Fibroblast of peridontal ligament (primary cell): ENCODE measurements at regions not wholly inside any gene's neighbourhood (a gene's known extent, or its start where the extent isn't known, plus 50 kb on each side); places are given as distances from the start of the nearest gene placed in this dataset.

ENCODE experiments used
- DNase-seq: peaks from one replicate; pipeline ENCODE4 v3.0.0-alpha.2; 2010; ENCODE audit errors: extremely low read depth

GRCh38 chr4:119933606-119934005 is 133.0 kb downstream of the MAD2L1 start:
- DNase-seq: no peak

- DNase-seq: no peak
Measured at GRCh38 chr4:119932277-119932676, 134.4 kb downstream of the MAD2L1 start.

- DNase-seq: no peak
Measured at GRCh38 chr4:119930546-119930945, 136.1 kb downstream of the MAD2L1 start.

- DNase-seq: no peak
Measured at GRCh38 chr4:119921830-119922229, 144.8 kb downstream of the MAD2L1 start.

- no peak for DNase-seq
Measured at GRCh38 chr4:119906277-119906676, 160.4 kb downstream of the MAD2L1 start.

GRCh38 chr4:119898211-119898610 is 168.4 kb downstream of the MAD2L1 start:
- no peak for DNase-seq

GRCh38 chr4:119897260-119897659 is 169.4 kb downstream of the MAD2L1 start:
- DNase-seq: peak; percentile 10

- peak; percentile 15 for DNase-seq
Measured at GRCh38 chr4:119894650-119895208, 171.9 kb downstream of the MAD2L1 start.

- DNase-seq: no peak
Measured at GRCh38 chr4:119873794-119874325, 192.8 kb downstream of the MAD2L1 start.

GRCh38 chr4:119873132-119873531 is 193.5 kb downstream of the MAD2L1 start:
- DNase-seq: no peak

GRCh38 chr4:119872371-119873016 is 194.2 kb downstream of the MAD2L1 start:
- DNase-seq: no peak

- DNase-seq: no peak
Measured at GRCh38 chr4:119870856-119871255, 195.8 kb downstream of the MAD2L1 start.

GRCh38 chr4:119865789-119866188 is 200.9 kb downstream of the MAD2L1 start:
- DNase-seq: peak; percentile 25

- peak; percentile 18 for DNase-seq
Measured at GRCh38 chr4:119865389-119865788, 201.3 kb downstream of the MAD2L1 start.

- no peak for DNase-seq
Measured at GRCh38 chr4:119861731-119862130, 204.9 kb downstream of the MAD2L1 start.

- DNase-seq: peak; percentile 63
Measured at GRCh38 chr4:119858176-119858575, 208.5 kb downstream of the MAD2L1 start.

GRCh38 chr4:119854364-119854763 is 212.3 kb downstream of the MAD2L1 start:
- peak; percentile 31 for DNase-seq

- no peak for DNase-seq
Measured at GRCh38 chr4:119851649-119852048, 215.0 kb downstream of the MAD2L1 start.

- no peak for DNase-seq
Measured at GRCh38 chr4:119841361-119841760, 212.8 kb upstream of the PDE5A start.

- DNase-seq: peak; percentile 56
Measured at GRCh38 chr4:119835613-119835910, 207.0 kb upstream of the PDE5A start.

- DNase-seq: peak; percentile 67
Measured at GRCh38 chr4:119834906-119835612, 206.5 kb upstream of the PDE5A start.

- DNase-seq: peak; percentile 82
Measured at GRCh38 chr4:119833611-119834010, 205.0 kb upstream of the PDE5A start.

- DNase-seq: peak; percentile 5
Measured at GRCh38 chr4:119832776-119833175, 204.2 kb upstream of the PDE5A start.
